Adrenal gland (tissue), 5 donors: ENCODE measurements at regions not wholly inside any gene's neighbourhood (a gene's known extent, or its start where the extent isn't known, plus 50 kb on each side); places are given as distances from the start of the nearest gene placed in this dataset.

Experiments used
- POLR2A ChIP-seq, 2 donors: fragments of 450-650 bp; IDR thresholded peaks; one replicate each; pipeline ENCODE4 v1.6.1; 2017; ENCODE audit warnings: antibody characterized with exemption in 2 of 2, mild to moderate bottlenecking in 2 of 2, moderate library complexity in 1 of 2
- TF ChIP-seq, protein P1 (sequence below), 6 experiments: fragments of 450-650 bp in 4 of 6; fragments of 200-600 bp in 2 of 6; sonication (generic) in 1 of 6; IDR thresholded peaks; 1 replicate in 5 of 6; 2 replicates in 1 of 6; pipeline versions ENCODE4 v1.5.1 to v1.8.0; 2016 to 2021; ENCODE audit warnings: antibody characterized with exemption in 6 of 6, mild to moderate bottlenecking in 2 of 6, moderate library complexity in 1 of 6
- donor health status: DM: no; HTN: no; CAD: no.

DNA sequence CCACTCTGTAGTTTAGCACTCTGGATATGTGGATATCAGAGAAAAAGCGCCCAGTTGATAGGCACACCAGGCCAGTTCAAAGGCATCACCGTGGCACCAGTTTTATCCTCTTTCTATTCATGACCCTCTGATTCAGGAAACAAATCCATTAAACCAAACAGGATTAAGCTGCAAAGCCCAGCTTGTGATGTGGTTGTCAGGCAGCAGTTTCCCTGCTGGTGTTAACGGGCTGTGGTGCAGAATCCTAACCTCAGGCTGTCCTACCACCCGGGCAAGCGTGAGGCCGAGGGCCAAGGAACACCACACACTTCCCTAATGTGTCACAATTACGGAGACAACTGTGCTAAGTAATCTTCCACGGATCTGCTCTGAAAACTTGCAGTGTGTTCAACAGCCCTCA, 209.1 kb downstream of the OLFM4 start:
- TF ChIP-seq, protein P1, sequence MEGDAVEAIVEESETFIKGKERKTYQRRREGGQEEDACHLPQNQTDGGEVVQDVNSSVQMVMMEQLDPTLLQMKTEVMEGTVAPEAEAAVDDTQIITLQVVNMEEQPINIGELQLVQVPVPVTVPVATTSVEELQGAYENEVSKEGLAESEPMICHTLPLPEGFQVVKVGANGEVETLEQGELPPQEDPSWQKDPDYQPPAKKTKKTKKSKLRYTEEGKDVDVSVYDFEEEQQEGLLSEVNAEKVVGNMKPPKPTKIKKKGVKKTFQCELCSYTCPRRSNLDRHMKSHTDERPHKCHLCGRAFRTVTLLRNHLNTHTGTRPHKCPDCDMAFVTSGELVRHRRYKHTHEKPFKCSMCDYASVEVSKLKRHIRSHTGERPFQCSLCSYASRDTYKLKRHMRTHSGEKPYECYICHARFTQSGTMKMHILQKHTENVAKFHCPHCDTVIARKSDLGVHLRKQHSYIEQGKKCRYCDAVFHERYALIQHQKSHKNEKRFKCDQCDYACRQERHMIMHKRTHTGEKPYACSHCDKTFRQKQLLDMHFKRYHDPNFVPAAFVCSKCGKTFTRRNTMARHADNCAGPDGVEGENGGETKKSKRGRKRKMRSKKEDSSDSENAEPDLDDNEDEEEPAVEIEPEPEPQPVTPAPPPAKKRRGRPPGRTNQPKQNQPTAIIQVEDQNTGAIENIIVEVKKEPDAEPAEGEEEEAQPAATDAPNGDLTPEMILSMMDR (IDR thresholded peaks at IDR 0.05) = no peak
- no peak for TF ChIP-seq POLR2A (IDR thresholded peaks at IDR 0.05)
